OCI-LY7 (cell line): ENCODE measurements at regions not wholly inside any gene's neighbourhood (a gene's known extent, or its start where the extent isn't known, plus 50 kb on each side); places are given as distances from the start of the nearest gene placed in this dataset.

Experiments used
- BruUV-seq: library from RNA; stranded (reverse); fragments of 400-500 nt; replicated peaks from 2 replicates; lab custom pipeline; 2021; lab: Mats Ljungman, UMichigan
- CTCF ChIA-PET: fragments of 300-600 bp; sonication (Branson Sonifier 250); formaldehyde crosslinking; loops from one replicate; lab custom pipeline; 2022; ENCODE audit warnings: antibody characterized with exemption; ENCODE audit not compliant: unreplicated experiment; lab: Charles Lee
- POLR2A ChIA-PET: fragments of 300-600 bp; sonication (Branson Sonifier 250); formaldehyde crosslinking; loops from one replicate; lab custom pipeline; 2022; ENCODE audit warnings: antibody characterized with exemption; lab: Charles Lee
- DNase-seq: peaks from one replicate; pipeline ENCODE4 v3.0.0-alpha.2; 2015; ENCODE audit warnings: low spot score
- H2AFZ ChIP-seq: fragments of 200-600 bp; sonication (generic), shearing (Covaris generic); 2 replicates; pipeline ENCODE4 v1.6.1; 2014; ENCODE audit warnings: mild to moderate bottlenecking, antibody characterized with exemption, low read length, moderate library complexity
- H3K27ac ChIP-seq: fragments of 200-600 bp; sonication (generic); 2 replicates; pipeline ENCODE4 v1.5.1; 2014; ENCODE audit warnings: mixed run types, low read depth, mild to moderate bottlenecking, moderate library complexity, low read length, inconsistent platforms; ENCODE audit not compliant: poor library complexity, severe bottlenecking
- H3K36me3 ChIP-seq: fragments of 200-600 bp; sonication (generic); 2 replicates; pipeline ENCODE4 v1.6.1; 2014; ENCODE audit warnings: mild to moderate bottlenecking, antibody characterized with exemption, low read length, moderate library complexity, mixed read lengths; ENCODE audit not compliant: insufficient read depth
- H3K4me1 ChIP-seq: fragments of 200-600 bp; sonication (generic); 2 replicates; pipeline ENCODE4 v1.5.1; 2014; ENCODE audit warnings: mild to moderate bottlenecking, low read length; ENCODE audit not compliant: insufficient read depth, poor library complexity, severe bottlenecking
- H3K4me2 ChIP-seq: fragments of 200-600 bp; sonication (generic); 2 replicates; pipeline ENCODE4 v1.6.1; 2014; ENCODE audit warnings: mild to moderate bottlenecking, low read length
- H3K4me3 ChIP-seq: fragments of 200-600 bp; sonication (generic); 2 replicates; pipeline ENCODE4 v1.5.1; 2014; ENCODE audit warnings: mild to moderate bottlenecking, low read depth, low read length; ENCODE audit not compliant: poor library complexity, severe bottlenecking
- H3K79me2 ChIP-seq: fragments of 200-600 bp; sonication (generic); 2 replicates; pipeline ENCODE4 v1.6.1; 2016; ENCODE audit warnings: low read depth, mild to moderate bottlenecking, low read length, moderate library complexity, mixed read lengths; ENCODE audit not compliant: insufficient read depth
- H3K9me2 ChIP-seq: fragments of 200-600 bp; sonication (generic); 2 replicates; pipeline ENCODE4 v1.6.1; 2016; ENCODE audit warnings: mild to moderate bottlenecking, low read length, mixed read lengths; ENCODE audit not compliant: insufficient read depth
- H3K9me3 ChIP-seq: fragments of 200-600 bp; sonication (generic); 2 replicates; pipeline ENCODE4 v1.6.1; 2014; ENCODE audit warnings: mild to moderate bottlenecking, mixed run types, low read length, mixed read lengths
- H4K20me1 ChIP-seq: fragments of 200-600 bp; sonication (generic); 2 replicates; pipeline ENCODE4 v1.6.1; 2014; ENCODE audit warnings: mild to moderate bottlenecking, antibody characterized with exemption, low read length, moderate library complexity, mixed read lengths; ENCODE audit not compliant: insufficient read depth
- EZH2phosphoT487 ChIP-seq: fragments of 200-600 bp; sonication (generic); IDR thresholded peaks from 2 replicates; pipeline ENCODE4 v1.6.1; 2018; ENCODE audit warnings: low read depth, borderline replicate concordance, mild to moderate bottlenecking, mixed run types, antibody characterized with exemption, low read length, moderate library complexity, mixed read lengths
- intact Hi-C: fragments of 100-400 bp; cut with micrococcal nuclease; formaldehyde crosslinking; loops from one replicate; pipeline ENCODE4 v1.10.0; 2022; ENCODE audit not compliant: unreplicated experiment
- TF ChIP-seq, protein P1 (sequence below): fragments of 200-600 bp; sonication (generic); conservative IDR thresholded peaks from 2 replicates; pipeline ENCODE4 v1.5.1; 2014; ENCODE audit warnings: mild to moderate bottlenecking, antibody characterized with exemption, low read length, moderate library complexity, mixed read lengths

DNA sequence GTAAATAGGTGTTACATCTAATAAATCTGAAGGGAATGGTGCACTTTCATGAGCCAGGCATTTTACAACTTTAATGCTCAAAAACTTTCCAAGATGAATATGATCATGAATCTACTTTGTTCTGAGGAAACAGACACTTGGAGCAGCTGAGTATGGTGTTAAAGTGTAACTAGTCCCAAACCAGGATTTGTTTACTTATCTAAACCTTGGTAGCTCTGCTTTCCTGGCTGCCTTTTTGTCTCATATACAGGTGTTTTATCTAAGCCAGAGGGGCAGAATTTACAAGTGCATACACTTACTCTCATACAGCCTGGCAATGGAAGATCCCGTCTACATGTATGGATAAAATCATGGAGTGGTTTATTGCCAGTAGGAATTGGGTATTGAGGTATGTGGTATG, 171.5 kb downstream of the FAT3 start:
- no peak overlapping the region for H2AFZ ChIP-seq
- no peak overlapping the region for H3K4me3 ChIP-seq
- no peaks in the 10 kb centered on the region for H3K36me3 ChIP-seq
- H3K4me1 ChIP-seq = no peaks in the 10 kb centered on the region
- no peaks in the 10 kb centered on the region for H3K79me2 ChIP-seq
- intact Hi-C loops = no loop called here
- no peaks in the 10 kb centered on the region for H3K9me3 ChIP-seq
- no TSS peak for BruUV-seq
- no peak for DNase-seq
- ChIA-PET POLR2A (no interaction called here), CTCF (no interaction called here)
- H4K20me1 ChIP-seq = no peaks in the 10 kb centered on the region
- TF ChIP-seq EZH2phosphoT487 = no peak
- TF ChIP-seq, protein P1, sequence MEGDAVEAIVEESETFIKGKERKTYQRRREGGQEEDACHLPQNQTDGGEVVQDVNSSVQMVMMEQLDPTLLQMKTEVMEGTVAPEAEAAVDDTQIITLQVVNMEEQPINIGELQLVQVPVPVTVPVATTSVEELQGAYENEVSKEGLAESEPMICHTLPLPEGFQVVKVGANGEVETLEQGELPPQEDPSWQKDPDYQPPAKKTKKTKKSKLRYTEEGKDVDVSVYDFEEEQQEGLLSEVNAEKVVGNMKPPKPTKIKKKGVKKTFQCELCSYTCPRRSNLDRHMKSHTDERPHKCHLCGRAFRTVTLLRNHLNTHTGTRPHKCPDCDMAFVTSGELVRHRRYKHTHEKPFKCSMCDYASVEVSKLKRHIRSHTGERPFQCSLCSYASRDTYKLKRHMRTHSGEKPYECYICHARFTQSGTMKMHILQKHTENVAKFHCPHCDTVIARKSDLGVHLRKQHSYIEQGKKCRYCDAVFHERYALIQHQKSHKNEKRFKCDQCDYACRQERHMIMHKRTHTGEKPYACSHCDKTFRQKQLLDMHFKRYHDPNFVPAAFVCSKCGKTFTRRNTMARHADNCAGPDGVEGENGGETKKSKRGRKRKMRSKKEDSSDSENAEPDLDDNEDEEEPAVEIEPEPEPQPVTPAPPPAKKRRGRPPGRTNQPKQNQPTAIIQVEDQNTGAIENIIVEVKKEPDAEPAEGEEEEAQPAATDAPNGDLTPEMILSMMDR = no peak
- no peaks in the 10 kb centered on the region for H3K9me2 ChIP-seq
- no peak overlapping the region for H3K4me2 ChIP-seq
- no peak overlapping the region for H3K27ac ChIP-seq

DNA sequence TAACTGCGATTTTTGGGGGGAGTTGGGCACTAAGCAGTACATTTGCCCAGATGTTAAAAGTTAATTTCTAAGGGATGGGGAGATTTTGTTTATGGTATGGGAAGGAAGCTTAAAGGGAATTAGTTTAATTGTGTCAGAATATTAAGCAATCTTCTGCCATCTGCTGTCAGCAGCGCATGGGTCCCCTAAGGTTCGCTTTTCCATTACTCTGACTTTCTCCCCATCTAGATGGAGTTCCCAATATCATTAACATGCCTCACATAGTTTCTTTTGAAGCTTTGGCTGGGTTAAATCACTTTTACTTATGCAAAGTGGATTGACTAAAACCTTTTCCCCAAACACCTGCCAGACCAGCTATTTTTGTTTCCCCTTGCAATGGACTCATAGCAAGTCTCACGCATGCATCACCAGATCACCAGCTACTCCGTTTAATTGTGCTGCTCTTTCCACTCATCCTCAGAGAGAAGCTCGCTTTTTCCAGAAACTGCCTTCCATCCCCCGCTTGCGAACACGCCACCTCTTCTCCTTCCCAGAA, 172.7 kb downstream of the FAT3 start:
- Histone ChIP-seq H3K36me3 (no peaks in the 10 kb centered on the region), H3K9me3 (no peaks in the 10 kb centered on the region), H2AFZ (no peak overlapping the region), H4K20me1 (no peaks in the 10 kb centered on the region), H3K9me2 (no peaks in the 10 kb centered on the region), H3K27ac (no peak overlapping the region), H3K79me2 (no peaks in the 10 kb centered on the region), H3K4me1 (no peaks in the 10 kb centered on the region), H3K4me3 (no peak overlapping the region), H3K4me2 (no peak overlapping the region)
- no TSS peak for BruUV-seq
- TF ChIP-seq, protein P1 = no peak
- no peak for TF ChIP-seq EZH2phosphoT487
- no peak for DNase-seq
- CTCF ChIA-PET = no interaction called here
- intact Hi-C loops = no loop called here
- POLR2A ChIA-PET = no interaction called here

DNA sequence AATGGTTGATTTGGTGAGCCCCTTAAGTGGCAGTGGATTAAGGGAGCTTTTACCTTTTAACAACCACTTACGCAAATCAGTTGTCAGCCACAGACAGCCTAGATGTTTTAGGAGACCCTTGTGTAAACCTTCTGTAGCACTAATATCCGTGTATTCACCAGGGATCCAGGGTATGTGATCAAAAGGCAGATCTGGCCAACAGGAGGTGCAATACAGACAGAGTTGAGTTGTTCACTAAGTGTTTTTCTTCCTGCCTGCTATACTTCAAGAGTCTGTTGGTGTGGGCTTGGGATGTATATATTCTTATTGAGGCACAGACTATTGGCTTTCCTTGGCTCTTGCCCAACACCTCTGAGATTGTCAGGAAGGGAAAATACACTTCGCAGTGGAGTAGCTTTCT, 175.1 kb downstream of the FAT3 start:
- no TSS peak for BruUV-seq
- H3K79me2 ChIP-seq = no peaks in the 10 kb centered on the region
- H4K20me1 ChIP-seq = no peaks in the 10 kb centered on the region
- H3K27ac ChIP-seq = no peak overlapping the region
- DNase-seq = no peak
- H3K9me2 ChIP-seq = no peaks in the 10 kb centered on the region
- ChIA-PET POLR2A (no interaction called here), CTCF (no interaction called here)
- H3K4me3 ChIP-seq = no peak overlapping the region
- H3K4me2 ChIP-seq = no peak overlapping the region
- H3K36me3 ChIP-seq = no peaks in the 10 kb centered on the region
- no peak overlapping the region for H2AFZ ChIP-seq
- intact Hi-C loops = no loop called here
- no peaks in the 10 kb centered on the region for H3K4me1 ChIP-seq
- TF ChIP-seq, protein P1 = no peak
- TF ChIP-seq EZH2phosphoT487 = no peak
- no peaks in the 10 kb centered on the region for H3K9me3 ChIP-seq
